IMR-90 (cell line): ENCODE measurements at regions not wholly inside any gene's neighbourhood (a gene's known extent, or its start where the extent isn't known, plus 50 kb on each side); places are given as distances from the start of the nearest gene placed in this dataset.

Experiments
- ATAC-seq: fragments of 200-7000 bp; cut with Tn5 transposase; 2 replicates; pipeline ENCODE4 v1.9.1; 2020; ENCODE audit warnings: low read depth, mild to moderate bottlenecking, moderate library complexity
- BruUV-seq: library from RNA; stranded (reverse); fragments of 400-500 nt; replicated peaks from 2 replicates; lab custom pipeline; 2021; lab: Mats Ljungman, UMichigan
- CTCF ChIA-PET: fragments of 300-600 bp; formaldehyde crosslinking; extraction: SDS; loops from one replicate; lab custom pipeline; 2021; ENCODE audit warnings: antibody characterized with exemption; lab: Yijun Ruan, JAX
- POLR2A ChIA-PET: fragments of 300-600 bp; sonication (Branson Sonifier 250); formaldehyde crosslinking; loops from one replicate; lab custom pipeline; 2022; ENCODE audit warnings: antibody characterized with exemption; ENCODE audit not compliant: unreplicated experiment; lab: Charles Lee
- DNase-seq: peaks from one replicate; pipeline ENCODE4 v3.0.0; 2013
- H2AFZ ChIP-seq: replicated peaks from 2 replicates; pipeline ENCODE3; 2013; ENCODE audit warnings: low read length, mild to moderate bottlenecking; ENCODE audit not compliant: poor library complexity
- H2AK5ac ChIP-seq: 2 replicates; pipeline ENCODE4 v1.6.1; 2013; ENCODE audit warnings: low read depth, low read length, inconsistent platforms
- H2AK9ac ChIP-seq: replicated peaks from 2 replicates; pipeline ENCODE3; 2013; ENCODE audit warnings: mild to moderate bottlenecking, low read depth, low read length, moderate library complexity; ENCODE audit not compliant: poor library complexity
- H2BK120ac ChIP-seq: 2 replicates; pipeline ENCODE4 v1.6.1; 2013; ENCODE audit warnings: low read depth, low read length, inconsistent platforms
- H2BK15ac ChIP-seq: 3 replicates; pipeline ENCODE4 v1.6.1; 2013; ENCODE audit warnings: low read depth, low read length, inconsistent platforms
- H2BK20ac ChIP-seq: 2 replicates; pipeline ENCODE4 v1.6.1; 2013; ENCODE audit warnings: low read depth, mild to moderate bottlenecking, inconsistent platforms, low read length, moderate library complexity
- H2BK5ac ChIP-seq: 2 replicates; pipeline ENCODE4 v1.6.1; 2013; ENCODE audit warnings: mild to moderate bottlenecking, low read depth, low read length, inconsistent platforms; ENCODE audit not compliant: poor library complexity, severe bottlenecking
- H3K14ac ChIP-seq: replicated peaks from 2 replicates; pipeline ENCODE4 v1.6.1; 2013; ENCODE audit warnings: low read depth, low read length, inconsistent platforms
- H3K18ac ChIP-seq: 2 replicates; pipeline ENCODE4 v1.6.1; 2013; ENCODE audit warnings: low read depth, low read length, control low read depth
- H3K23ac ChIP-seq: 2 replicates; pipeline ENCODE4 v1.6.1; 2013; ENCODE audit warnings: low read depth, low read length, inconsistent platforms
- H3K27ac ChIP-seq: 2 replicates; pipeline ENCODE4 v1.5.1; 2013; ENCODE audit warnings: mild to moderate bottlenecking, control low read depth, low read length; ENCODE audit not compliant: insufficient read depth
- H3K27me3 ChIP-seq: 2 replicates; pipeline ENCODE4 v1.6.1; 2013; ENCODE audit warnings: low read length; ENCODE audit not compliant: control insufficient read depth, insufficient read depth
- H3K36me3 ChIP-seq: 2 replicates; pipeline ENCODE4 v1.6.1; 2013; ENCODE audit warnings: low read length, mixed read lengths; ENCODE audit not compliant: control insufficient read depth, insufficient read depth
- H3K4ac ChIP-seq: 2 replicates; pipeline ENCODE4 v1.6.1; 2013; ENCODE audit warnings: low read depth, low read length, inconsistent platforms
- H3K4me1 ChIP-seq: 2 replicates; pipeline ENCODE4 v1.6.1; 2013; ENCODE audit warnings: low read length, mixed read lengths; ENCODE audit not compliant: control insufficient read depth, insufficient read depth
- H3K4me2 ChIP-seq: 2 replicates; pipeline ENCODE4 v1.6.1; 2013; ENCODE audit warnings: low read depth, mild to moderate bottlenecking, control low read depth, low read length, moderate library complexity
- H3K4me3 ChIP-seq: 2 replicates; pipeline ENCODE4 v1.5.1; 2013; ENCODE audit warnings: low read depth, mild to moderate bottlenecking, control low read depth, low read length, moderate library complexity; ENCODE audit not compliant: insufficient read depth
- H3K56ac ChIP-seq: 2 replicates; pipeline ENCODE4 v1.6.1; 2013; ENCODE audit warnings: low read length, inconsistent platforms; ENCODE audit not compliant: insufficient read depth; ENCODE audit errors: extremely low read depth
- H3K79me1 ChIP-seq, 2 experiments: 2 replicates each; pipeline ENCODE4 v1.6.1; 2013; ENCODE audit warnings: low read length in 2 of 2, inconsistent platforms in 1 of 2, low read depth in 1 of 2
- H3K9ac ChIP-seq: 2 replicates; pipeline ENCODE4 v1.6.1; 2013; ENCODE audit warnings: low read depth, low read length, control low read depth
- H3K9me1 ChIP-seq: 2 replicates; pipeline ENCODE4 v1.6.1; 2013; ENCODE audit warnings: low read length, inconsistent platforms; ENCODE audit not compliant: insufficient read depth
- H3K9me3 ChIP-seq: 2 replicates; pipeline ENCODE4 v1.6.1; 2013; ENCODE audit warnings: low read length; ENCODE audit not compliant: control insufficient read depth, insufficient read depth
- H4K20me1 ChIP-seq: 2 replicates; pipeline ENCODE4 v1.6.1; 2013; ENCODE audit warnings: low read length, inconsistent platforms; ENCODE audit not compliant: insufficient read depth
- H4K5ac ChIP-seq: 2 replicates; pipeline ENCODE4 v1.6.1; 2013; ENCODE audit warnings: mild to moderate bottlenecking, low read depth, low read length, control low read depth
- H4K8ac ChIP-seq, 2 experiments: 2 replicates each; pipeline ENCODE4 v1.6.1; 2013; ENCODE audit warnings: low read depth in 2 of 2, low read length in 2 of 2, control low read depth in 1 of 2, inconsistent platforms in 1 of 2
- H4K91ac ChIP-seq: 2 replicates; pipeline ENCODE4 v1.6.1; 2013; ENCODE audit warnings: low read depth, low read length, inconsistent platforms; ENCODE audit not compliant: insufficient read depth
- BHLHE40 ChIP-seq: fragments of 150-350 bp; IDR thresholded peaks from 2 replicates; pipeline ENCODE4 v1.6.1; 2016; ENCODE audit warnings: mild to moderate bottlenecking, low read depth, low read length
- CEBPB ChIP-seq: IDR thresholded peaks from 2 replicates; pipeline ENCODE4 v1.6.1; 2012; ENCODE audit warnings: low read depth, low read length, improper control_type of control experiment
- CHD1 ChIP-seq: IDR thresholded peaks from 2 replicates; pipeline ENCODE4 v1.6.1; 2012; ENCODE audit warnings: low read depth, low read length, improper control_type of control experiment
- FOS ChIP-seq: fragments of 150-350 bp; IDR thresholded peaks from 2 replicates; pipeline ENCODE4 v1.6.1; 2016; ENCODE audit warnings: low read depth, low read length
- MAZ ChIP-seq: IDR thresholded peaks from 2 replicates; pipeline ENCODE4 v1.6.1; 2012; ENCODE audit warnings: low read depth, mild to moderate bottlenecking, low read length, improper control_type of control experiment, moderate library complexity, borderline replicate concordance
- NFE2L2 ChIP-seq: fragments of 150-350 bp; IDR thresholded peaks from 2 replicates; pipeline ENCODE4 v1.6.1; 2016; ENCODE audit warnings: low read depth, mild to moderate bottlenecking, low read length
- POLR2A ChIP-seq: IDR thresholded peaks from 2 replicates; pipeline ENCODE4 v1.6.1; 2012; ENCODE audit warnings: mild to moderate bottlenecking, low read depth, low read length
- RFX5 ChIP-seq: IDR thresholded peaks from 2 replicates; pipeline ENCODE4 v1.8.0; 2012; ENCODE audit warnings: low read depth, mild to moderate bottlenecking, low read length, moderate library complexity
- SMC3 ChIP-seq: fragments of 150-350 bp; IDR thresholded peaks from 2 replicates; pipeline ENCODE4 v1.6.1; 2016; ENCODE audit warnings: low read depth, mild to moderate bottlenecking, antibody characterized with exemption, low read length, moderate library complexity
- WGBS, 2 experiments: methylation state at CpG; one replicate each; pipeline versions ENCODE4 v1.1.5 to v1.1.7; 2013; ENCODE audit warnings: missing lambda C conversion rate in 2 of 2; ENCODE audit not compliant: insufficient read length in 1 of 2; ENCODE audit errors: extremely low coverage in 2 of 2; 5-methylcytosine and 5-hydroxymethylcytosine counted together
- dilution Hi-C: fragments of 300-500 bp; cut with HindIII; formaldehyde crosslinking; loops from one replicate; pipeline ENCODE4 v1.14.3; 2018; ENCODE audit warnings: low sequenced_read_pairs; ENCODE audit not compliant: unreplicated experiment
- in situ Hi-C: fragments of 300-500 bp; cut with MboI; formaldehyde crosslinking; loops from 3 replicates; pipeline ENCODE4 v1.14.3; 2019; ENCODE audit warnings: low sequenced_read_pairs, inconsistent platforms, mixed read lengths
- intact Hi-C: fragments of 100-400 bp; cut with micrococcal nuclease; formaldehyde crosslinking; loops from 2 replicates; pipeline ENCODE4 v1.10.0; 2022
- TF ChIP-seq, protein P1 (sequence below): fragments of 150-350 bp; IDR thresholded peaks from 2 replicates; pipeline ENCODE4 v1.6.1; 2016; ENCODE audit warnings: low read depth, mild to moderate bottlenecking, low read length, moderate library complexity, borderline replicate concordance
- TF ChIP-seq, protein P2 (sequence below): conservative IDR thresholded peaks from 2 replicates; pipeline ENCODE4 v1.5.1; 2012; ENCODE audit warnings: mild to moderate bottlenecking, low read depth, low read length, improper control_type of control experiment

DNA sequence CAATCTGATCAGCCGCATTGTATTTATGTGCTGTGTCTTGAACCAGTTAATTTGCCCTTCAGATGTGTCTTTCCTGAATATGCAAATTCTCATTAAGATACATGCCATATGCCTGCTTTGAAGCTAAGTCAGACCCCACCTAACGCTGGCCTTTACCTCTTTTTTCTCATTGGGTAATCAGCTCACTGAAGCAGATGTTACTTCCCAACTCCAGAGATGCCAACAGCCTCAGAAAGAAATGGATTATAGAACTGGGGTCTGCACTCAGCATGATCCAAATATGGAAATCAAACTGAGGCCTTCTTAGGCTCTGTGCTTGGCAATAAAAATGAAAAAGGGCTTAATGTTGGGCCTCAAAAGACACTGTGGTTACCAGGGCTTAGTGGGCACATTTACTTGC, 113.9 kb downstream of the FZD1 start:
- dilution Hi-C loops (no loop called here), in situ Hi-C loops (no loop called here), intact Hi-C loops (no loop called here)
- no peak overlapping the region for H4K91ac ChIP-seq
- no peaks in the 10 kb centered on the region for H3K36me3 ChIP-seq
- H3K14ac ChIP-seq = no peak overlapping the region
- H3K27me3 ChIP-seq = no peaks in the 10 kb centered on the region
- no peak overlapping the region for H3K18ac ChIP-seq
- H3K9ac ChIP-seq = no peak overlapping the region
- no peak overlapping the region for H3K4me2 ChIP-seq
- H3K4ac ChIP-seq = no peak overlapping the region
- no peaks in the 10 kb centered on the region for H3K9me1 ChIP-seq
- WGBS, 2 experiments = no CpG with 5 or more reads among the region's 2 CpGs
- no peak overlapping the region for H3K56ac ChIP-seq
- no peak overlapping the region for H2BK15ac ChIP-seq
- no peaks in the 10 kb centered on the region for H4K20me1 ChIP-seq
- ChIA-PET CTCF (interaction anchor here (0.6 kb wide), 1 partner anchor 8 kb away, joined by 3 read pairs; no protein-coding TSS in a partner anchor), POLR2A (no interaction called here)
- no peaks in the 10 kb centered on the region for H3K9me3 ChIP-seq
- no peak overlapping the region for H3K4me3 ChIP-seq
- H3K4me1 ChIP-seq = no peaks in the 10 kb centered on the region
- ATAC-seq = no peak
- no TSS peak for BruUV-seq
- H2BK20ac ChIP-seq = no peak overlapping the region
- H3K79me1 ChIP-seq = no peaks in the 10 kb centered on the region
- H2AK9ac ChIP-seq = no peak overlapping the region
- H2BK5ac ChIP-seq = no peak overlapping the region
- no peak overlapping the region for H2AFZ ChIP-seq
- H3K27ac ChIP-seq = no peak overlapping the region
- H2BK120ac ChIP-seq = no peak overlapping the region
- H2AK5ac ChIP-seq = no peak overlapping the region
- no peak overlapping the region for H4K8ac ChIP-seq
- TF ChIP-seq BHLHE40 (no peak), MAZ (no peak), RFX5 (no peak), NFE2L2 (no peak), SMC3 (no peak), CHD1 (no peak), CEBPB (no peak), POLR2A (no peak), FOS (no peak)
- TF ChIP-seq, protein P1, sequence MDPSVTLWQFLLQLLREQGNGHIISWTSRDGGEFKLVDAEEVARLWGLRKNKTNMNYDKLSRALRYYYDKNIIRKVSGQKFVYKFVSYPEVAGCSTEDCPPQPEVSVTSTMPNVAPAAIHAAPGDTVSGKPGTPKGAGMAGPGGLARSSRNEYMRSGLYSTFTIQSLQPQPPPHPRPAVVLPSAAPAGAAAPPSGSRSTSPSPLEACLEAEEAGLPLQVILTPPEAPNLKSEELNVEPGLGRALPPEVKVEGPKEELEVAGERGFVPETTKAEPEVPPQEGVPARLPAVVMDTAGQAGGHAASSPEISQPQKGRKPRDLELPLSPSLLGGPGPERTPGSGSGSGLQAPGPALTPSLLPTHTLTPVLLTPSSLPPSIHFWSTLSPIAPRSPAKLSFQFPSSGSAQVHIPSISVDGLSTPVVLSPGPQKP = no peak
- TF ChIP-seq, protein P2, sequence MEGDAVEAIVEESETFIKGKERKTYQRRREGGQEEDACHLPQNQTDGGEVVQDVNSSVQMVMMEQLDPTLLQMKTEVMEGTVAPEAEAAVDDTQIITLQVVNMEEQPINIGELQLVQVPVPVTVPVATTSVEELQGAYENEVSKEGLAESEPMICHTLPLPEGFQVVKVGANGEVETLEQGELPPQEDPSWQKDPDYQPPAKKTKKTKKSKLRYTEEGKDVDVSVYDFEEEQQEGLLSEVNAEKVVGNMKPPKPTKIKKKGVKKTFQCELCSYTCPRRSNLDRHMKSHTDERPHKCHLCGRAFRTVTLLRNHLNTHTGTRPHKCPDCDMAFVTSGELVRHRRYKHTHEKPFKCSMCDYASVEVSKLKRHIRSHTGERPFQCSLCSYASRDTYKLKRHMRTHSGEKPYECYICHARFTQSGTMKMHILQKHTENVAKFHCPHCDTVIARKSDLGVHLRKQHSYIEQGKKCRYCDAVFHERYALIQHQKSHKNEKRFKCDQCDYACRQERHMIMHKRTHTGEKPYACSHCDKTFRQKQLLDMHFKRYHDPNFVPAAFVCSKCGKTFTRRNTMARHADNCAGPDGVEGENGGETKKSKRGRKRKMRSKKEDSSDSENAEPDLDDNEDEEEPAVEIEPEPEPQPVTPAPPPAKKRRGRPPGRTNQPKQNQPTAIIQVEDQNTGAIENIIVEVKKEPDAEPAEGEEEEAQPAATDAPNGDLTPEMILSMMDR = no peak
- no peak overlapping the region for H4K5ac ChIP-seq
- DNase-seq = no peak
- H3K23ac ChIP-seq = no peak overlapping the region
